Stimulated activated CD4-positive, alpha-beta T cell treated with anti-CD3 and anti-CD28 coated beads, Interleukin-15, amount 100 ng/mL, for 48 hours (primary cell): ENCODE measurements at regions not wholly inside any gene's neighbourhood (a gene's known extent, or its start where the extent isn't known, plus 50 kb on each side); places are given as distances from the start of the nearest gene placed in this dataset.

Source experiments
- DNase-seq, 2 donors: peaks; one replicate each; pipeline ENCODE4 v3.0.0-alpha.2; 2020; ENCODE audit warnings: low read depth in 2 of 2

DNA sequence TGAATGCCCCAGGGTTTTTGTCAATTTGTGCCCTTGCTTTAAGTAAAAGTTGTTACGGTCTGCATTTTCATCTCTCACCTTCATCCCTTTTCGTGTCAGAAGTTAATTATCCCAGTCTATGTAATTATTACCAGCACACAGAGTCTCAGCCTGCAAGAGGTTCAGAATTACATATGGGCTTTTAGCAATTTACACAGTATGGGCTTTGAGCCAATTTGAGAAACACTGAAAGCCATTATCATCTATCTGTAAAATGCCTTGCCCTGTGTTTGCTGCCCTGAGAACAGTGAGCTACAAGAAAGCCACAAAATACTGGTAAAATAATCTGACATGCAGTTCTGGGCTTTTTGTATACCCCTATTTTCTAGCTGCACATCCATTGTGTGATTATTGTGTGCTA lies 125.6 kb upstream of the STEAP4 start:
- DNase-seq, result no peak

DNA sequence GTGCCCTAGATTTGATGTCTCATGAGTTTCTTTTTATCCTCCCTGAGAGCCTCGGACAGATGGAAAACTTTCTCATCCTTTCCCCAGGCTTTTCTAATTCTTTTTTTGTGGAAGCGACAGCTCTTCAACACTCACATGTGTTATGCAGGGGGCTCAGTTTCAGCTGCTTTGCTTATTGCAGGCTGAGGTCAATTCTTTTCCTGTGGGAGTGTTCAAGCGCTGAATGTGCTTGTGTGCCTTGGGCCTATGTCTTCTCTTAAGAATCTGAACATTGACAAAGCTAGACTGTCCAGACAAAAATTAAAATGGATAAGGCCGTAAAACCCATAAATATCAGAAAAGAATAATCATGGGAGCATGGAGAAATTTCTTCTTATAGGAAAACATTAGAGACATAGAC lies 125.2 kb upstream of the STEAP4 start:
- DNase-seq, result no peak

DNA sequence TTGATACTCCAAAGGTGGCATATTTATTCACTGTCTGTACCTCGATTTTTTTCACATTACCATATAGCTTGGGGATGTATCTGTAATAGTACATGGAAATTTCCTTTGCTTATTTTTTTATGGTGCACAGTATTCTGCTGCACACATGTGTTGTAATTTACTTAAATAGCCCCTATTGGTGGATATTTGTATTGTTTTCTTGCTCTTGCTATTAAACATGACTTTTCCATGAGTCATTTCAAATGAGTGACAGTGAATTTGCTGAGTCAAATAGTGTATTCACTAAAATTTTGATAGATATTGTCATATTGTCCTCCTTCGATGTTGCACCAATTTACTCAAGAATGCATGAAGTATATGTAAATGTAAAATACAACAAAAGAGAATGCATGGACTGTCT lies 122.7 kb upstream of the STEAP4 start:
- DNase-seq, result no peak

DNA sequence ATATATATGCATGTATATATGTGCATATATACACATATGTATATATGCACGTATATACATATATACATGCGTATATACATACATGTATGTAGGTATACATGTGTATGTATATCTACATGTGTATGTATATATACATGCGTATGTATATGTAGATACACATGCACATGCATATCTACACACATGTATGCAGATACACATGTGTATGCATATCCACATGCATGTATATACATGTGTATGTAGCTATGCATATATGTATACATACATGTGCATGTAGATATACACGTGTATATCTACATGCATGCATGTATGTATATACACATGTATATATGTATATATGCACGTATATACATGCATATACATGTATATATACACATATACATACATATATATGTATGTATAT lies 95.8 kb upstream of the STEAP4 start:
- DNase-seq, result no peak

DNA sequence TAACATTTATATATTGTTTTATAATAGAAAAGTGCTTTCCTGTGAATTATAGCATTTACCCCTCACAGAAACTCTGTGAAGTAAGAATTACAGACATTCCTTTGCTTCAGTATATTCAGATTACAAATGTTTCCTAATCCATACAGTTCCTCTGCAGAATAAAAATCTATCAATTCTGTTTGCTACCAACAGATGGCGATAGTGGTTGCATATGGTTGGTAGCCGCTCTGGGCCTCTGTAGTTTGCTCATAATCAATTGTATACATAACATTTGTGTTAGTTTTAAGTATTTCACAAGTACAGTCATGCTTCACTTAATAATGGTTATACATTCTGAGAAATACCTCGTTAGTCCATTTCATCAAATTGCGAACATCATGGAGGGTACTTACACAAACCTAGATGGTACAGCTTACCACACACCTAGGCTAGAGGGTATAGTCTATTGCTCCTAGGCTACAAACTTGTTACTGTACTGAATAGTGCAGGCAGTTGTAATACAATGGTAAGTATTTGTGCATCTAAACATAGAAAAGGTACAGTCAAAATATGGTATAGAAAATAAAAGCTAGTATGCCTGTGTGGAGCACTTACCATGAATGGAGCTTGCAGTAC lies 94.4 kb upstream of the STEAP4 start:
- no peak for DNase-seq

DNA sequence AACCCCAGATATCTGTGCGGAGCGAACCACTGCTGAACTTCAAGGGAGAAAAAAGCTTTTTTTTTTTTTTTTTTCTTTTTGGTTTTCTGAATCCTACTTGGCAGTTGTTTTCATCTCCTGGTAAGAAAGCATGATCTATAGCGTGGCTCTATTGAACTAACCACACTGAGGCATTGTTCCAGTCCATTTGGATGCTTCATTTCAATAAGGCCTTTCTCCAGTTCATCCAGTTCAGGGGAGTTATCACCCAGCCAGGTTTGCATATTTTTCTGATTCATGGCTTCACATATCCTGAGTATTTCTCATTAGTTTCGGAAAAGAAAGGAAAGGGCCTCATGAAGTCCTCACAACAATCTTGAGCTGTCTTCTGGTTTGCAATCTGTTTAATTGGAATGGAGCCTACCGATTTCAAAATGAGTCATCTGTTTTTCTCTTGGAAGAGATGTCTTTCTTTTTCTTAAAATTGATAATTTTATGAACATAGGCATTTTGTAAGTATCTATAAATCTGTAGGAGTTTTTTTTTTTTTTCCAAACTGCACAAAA lies 93.1 kb upstream of the STEAP4 start:
- no peak for DNase-seq

DNA sequence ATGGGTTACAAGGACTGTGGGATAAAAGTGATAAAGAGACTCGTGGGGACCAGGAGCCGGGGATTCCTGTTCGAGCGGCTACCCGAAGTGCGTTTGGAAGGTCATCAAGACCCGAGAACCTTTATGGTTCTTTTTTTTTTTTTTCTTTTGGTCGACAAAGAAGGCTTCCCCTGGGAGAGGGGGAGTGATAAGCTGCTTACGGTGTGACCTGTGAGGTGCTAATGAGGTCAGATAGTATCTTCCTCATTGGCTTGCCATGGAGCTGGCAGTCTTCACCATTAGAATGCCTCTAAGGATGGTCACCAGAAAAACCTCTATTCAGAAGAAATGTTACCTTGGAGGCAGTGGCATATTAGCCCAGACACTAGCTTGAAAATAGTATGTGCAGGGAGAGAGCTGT lies 92.3 kb upstream of the STEAP4 start:
- no peak for DNase-seq

DNA sequence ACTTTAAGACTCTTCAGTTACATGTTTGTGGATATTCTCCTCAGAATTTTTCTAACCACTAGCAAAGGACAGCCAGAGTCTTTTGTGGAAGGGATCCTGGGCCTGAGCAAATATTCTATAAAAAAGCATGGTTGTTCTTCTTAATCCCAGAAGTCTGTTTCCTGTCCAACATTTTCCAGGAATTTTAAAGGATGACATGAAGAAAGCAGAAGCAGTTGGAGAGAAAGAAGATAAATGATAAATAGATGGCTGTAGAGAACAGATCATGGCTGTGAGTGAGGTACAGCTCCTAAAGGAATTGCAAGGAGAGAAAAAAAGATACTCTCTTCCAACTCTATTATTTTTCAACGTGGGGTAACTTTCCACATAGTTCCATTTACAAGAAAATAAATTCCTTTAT lies 91.8 kb upstream of the STEAP4 start:
- DNase-seq, result no peak

DNA sequence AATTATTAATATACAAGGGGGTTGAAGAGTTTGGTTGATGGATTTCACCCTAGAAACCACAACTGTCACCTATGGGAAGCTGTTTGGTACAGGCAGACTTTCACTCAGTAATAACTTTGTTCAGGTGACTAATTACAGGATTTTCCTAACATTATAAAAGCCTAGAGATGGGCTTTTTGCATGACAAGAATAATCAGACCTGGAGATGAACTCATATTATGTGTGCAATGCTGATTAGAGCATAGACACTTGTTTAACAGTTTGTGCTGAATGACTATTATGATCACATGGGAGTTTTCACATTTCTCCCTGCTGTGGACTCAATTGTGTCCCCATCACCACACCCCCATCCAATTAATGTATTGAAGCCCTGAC lies 90.2 kb upstream of the STEAP4 start:
- no peak for DNase-seq

DNA sequence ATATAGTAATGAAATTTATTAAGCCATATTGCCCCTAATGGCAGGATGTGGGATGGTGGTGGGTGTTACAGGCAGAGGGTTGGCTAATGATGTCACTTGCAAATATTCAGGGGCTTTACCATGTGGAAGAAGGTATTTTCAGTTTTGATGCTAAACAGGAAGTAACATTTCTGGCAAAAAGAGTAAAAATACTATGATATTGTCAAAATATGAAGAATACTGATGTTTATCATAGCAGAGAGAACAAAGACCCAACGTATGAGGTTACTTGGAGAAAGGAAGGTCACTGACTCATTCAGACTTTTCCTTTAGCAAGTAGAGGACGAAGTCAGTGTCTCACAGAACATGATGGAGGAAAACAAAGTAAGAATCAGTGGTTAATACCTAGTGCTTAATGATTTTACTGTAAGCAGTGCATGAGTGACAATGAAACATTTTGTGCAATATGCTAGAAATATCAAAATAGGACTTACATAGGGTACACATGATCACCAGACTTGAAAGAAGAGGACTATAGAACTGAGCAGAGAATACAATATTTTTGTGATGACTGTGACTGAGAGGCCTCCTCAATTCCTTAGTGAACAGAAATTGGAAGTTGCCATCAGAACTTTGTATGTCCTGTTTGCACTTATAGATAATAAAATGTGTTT lies 89.7 kb upstream of the STEAP4 start:
- no peak for DNase-seq

DNA sequence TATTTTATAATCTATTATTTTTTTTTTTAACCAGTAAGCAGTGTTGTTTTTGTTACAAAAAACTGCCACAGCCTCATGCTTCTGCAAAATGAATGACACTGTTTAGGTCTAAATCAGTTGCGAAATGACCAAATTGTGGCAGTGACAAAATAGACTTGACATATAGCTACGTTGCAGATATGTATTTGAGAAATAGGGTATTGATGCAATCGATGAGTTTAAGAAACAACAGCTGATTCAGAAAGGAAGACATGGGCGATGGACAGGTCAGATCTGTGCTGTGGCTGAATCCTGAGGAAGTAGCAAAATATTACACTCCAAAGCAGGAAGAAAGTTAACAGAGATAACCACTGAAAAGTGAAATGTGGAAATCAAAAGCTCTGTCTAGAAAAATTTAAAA lies 89.0 kb upstream of the STEAP4 start:
- DNase-seq, result no peak

DNA sequence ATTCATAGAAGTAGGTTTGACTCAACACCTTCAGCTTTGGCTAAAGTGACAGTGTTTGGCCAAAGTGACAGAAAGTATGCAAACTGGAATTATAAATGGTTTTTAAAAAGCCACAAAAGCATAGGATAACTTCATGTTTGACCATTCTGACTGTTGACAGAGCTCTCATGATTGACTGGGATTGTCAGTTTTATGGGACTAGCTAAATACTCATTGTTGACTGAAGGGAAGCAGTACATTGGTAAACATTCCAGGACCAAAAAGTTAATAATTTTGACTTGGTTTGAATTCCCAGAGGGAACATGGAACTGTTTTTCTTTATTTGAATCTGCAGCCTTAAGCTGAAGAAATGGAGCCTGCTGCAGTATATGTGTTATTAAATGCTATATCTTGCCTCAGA lies 84.6 kb upstream of the STEAP4 start:
- DNase-seq, result no peak

DNA sequence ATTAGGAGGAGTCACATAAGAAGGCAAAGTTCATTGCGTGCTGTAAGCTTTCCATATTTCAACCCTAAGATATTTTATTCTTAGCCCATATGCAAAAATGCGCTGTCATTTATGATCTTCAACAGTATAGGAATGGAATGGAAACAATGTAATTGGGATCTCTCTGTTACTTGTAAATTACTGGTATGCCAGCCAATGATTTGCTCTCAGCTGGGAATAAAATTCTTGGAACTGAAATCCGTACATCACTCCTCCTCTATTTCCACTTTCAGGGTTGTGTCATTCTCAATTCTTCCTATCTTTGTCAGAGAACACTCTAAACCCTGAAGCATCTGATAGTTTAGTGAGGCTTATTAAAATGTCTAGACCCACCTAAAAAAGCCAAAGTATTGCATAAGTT lies 80.7 kb upstream of the STEAP4 start:
- no peak for DNase-seq

DNA sequence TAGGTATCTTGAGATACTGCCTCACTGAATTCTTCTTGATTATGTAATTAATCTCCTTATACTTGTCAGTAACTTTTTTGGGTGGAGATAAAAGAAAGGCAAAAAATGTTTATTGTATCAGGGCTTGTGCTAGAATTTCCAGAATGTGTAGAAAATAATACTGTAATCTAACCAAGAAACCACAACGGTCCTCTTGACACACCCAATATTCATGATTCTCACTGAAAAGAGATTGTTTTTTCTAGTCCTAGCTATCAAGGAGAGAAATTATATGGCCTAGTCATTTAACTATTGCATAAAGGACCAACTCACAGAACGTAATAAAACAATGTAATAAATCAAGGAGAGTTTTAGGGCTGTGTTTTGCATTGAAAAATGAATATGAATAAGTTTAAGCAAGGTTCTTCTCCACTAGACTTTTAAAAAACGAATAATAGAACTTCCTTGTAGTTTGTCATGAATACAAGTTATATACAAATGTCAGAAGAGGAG lies 80.0 kb upstream of the STEAP4 start:
- no peak for DNase-seq

DNA sequence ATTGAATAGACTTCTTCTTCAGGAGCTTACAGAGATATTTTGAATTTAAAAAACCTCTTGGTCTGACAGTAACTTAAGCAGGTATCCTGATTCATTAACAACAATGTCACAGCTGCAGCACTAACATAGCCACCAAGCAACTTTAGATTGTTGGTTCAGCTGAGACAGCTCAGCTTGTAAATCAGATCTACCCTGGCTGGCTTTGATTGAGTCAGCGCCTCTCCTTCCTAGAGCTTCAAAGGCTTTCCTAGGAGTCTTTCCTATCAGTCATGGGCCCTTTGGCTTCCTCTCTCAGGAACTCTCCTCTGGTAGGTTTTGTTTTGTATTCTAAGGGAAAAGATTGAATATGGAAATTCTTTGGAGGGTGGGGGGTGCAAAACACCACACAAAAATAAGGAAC lies 70.7 kb upstream of the STEAP4 start:
- no peak for DNase-seq

DNA sequence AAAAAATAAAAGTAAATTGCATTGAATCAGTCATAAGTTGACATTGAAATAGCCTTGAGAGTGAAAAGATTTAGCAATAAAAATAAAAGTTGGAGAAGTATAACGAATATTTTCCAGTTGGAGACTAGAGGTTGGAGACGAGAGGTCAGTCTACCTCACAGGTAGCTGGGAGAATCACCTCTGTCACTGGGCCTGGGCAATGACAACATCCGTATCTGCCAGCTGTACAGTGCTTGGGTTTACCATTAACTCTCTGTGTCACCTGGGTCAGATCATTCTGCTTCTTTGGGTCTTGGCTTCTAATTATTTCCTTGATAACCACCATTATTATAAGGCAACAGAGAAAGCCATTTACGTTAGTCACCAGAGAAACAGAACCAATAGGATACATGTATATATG lies 62.0 kb upstream of the STEAP4 start:
- no peak for DNase-seq

DNA sequence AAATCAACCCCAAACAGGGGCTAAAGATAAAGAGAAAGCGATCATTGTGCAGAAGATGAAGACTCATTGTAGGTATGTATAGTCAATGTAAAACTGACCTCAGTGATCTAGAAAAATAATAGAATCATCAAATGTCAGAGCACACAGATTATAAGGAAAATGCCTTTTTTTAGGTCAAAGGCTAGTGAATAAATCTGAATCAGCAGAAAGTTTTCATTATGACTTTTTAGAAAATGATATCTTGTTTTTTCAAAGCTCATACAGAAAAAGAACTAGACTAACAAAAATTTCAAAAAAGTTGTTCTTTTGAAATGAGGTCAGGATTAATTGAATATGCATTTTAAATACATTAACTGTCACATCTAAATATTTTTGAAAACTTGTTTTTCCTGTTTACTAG lies 60.2 kb upstream of the STEAP4 start:
- no peak for DNase-seq

DNA sequence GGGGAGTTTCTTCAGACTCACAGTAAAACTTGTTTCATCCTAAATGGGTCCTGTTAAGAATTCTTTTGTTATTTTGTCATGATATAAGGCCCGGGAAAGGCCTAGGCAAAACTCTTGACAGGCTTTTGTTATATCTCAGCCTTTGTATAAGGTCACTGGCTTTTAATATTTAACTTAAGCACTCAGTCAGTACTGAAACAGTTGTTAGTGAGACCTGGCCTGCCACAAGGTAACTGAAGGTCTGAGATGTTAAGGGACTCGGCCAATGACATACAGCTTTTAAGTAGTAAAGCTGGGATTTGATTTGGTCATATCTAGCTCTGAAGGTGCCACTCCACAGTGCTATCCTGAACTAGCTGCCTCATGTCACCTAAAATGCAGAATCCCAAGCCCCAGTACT lies 57.2 kb upstream of the STEAP4 start:
- DNase-seq, result no peak

DNA sequence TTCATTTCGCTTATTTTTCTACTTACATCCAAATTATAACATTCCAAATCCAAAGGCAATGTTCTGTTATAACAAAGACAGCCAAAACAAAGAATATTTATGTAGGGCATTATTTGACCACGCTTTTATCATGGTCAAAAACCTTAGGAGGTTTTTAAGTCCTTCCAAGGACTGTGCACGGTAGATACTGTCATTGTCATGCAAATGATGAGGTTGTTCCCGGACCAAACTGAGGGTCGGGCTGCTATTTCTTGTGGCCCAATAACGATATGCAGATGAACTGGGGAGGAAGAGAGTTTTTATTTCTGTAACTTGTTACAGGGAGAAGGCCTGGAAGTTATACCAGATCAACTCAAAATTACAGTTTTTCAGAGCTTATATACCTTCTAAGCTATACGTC lies 56.6 kb upstream of the STEAP4 start:
- no peak for DNase-seq

DNA sequence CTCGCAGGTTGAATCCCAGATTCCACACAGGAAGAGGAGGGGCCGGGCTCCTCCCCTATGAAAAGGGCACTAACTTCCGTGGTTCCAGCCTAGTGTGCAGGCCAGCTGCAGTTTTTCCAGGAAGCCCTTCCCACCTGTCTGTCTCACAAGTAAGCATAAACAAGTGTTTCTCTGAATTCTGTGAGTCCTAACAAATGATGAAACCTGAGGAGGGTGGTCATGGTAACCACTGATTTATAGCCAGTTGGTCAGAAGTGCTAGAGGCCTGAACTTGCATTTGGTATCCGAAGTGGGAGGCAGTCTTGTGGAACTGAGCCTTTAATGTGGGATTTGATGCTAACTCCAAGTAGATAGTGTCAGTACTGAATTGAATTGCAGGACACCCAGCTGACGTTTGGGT lies 54.7 kb upstream of the STEAP4 start:
- DNase-seq, result no peak

DNA sequence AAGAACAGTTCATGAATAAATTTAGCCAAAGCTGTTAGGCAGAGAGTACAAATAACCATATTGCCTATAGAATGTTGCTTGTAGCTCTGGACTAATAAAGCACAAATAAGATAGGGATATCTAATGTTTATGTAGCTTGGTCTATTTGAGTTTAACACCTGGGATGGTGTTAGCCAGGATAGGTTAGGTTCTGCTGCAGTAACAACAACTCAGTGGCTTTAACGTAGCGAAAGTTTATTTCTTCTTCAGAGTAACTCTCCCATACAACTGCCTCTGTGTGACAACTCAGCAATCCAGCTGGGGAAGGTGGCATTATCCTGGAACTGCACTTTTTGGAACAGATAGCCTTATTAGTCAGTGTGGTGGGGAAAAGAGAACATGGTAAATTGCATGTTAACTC lies 52.2 kb upstream of the STEAP4 start:
- no peak for DNase-seq

DNA sequence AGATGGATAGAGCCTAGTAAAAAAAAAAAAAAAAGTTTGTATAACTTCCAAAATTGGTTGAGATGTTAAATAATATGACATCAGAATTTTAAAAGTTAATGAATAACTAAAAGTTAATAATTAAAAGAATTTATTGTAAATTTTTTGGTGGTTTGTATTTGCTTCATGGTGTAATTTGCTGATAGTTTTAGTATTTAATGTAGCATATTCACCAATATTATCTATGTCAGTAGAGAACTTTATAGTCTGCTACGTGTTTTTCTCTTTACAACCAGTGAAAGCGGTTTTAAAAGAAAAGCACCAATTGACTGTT lies 51.8 kb upstream of the STEAP4 start:
- no peak for DNase-seq

DNA sequence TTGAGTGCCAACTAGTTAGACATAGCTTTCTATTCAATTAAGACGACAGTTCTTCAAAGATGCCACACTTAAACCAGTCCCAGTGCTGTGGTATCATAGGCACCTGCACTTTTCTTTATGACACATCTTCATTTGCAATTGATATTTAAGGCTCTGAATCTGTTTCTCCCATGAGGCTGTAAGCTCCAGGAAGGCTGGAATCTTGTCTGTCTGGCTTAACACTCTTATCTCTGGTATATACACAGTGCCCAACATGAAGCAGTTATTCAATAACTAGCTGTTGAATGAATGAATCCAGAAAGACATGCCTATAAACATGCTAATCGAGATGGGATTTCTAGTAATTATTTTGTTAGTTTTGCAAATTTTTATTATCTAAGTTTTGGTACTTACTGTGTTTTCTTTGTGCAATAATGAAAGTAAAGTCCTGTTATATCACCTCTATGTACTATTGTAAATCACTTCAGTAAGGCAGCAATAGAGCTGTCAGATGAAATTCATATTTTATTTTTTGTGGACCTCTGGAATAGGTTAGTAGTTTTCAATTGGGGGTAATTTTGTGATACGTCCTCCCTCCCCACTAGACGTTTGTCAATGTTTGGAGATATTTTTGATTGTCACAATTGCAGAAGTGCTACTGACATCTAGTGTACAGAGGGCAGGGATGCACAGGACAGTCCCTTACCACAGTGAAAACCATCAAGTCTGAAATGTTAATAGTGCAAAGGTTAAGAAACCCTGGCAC lies 51.3 kb upstream of the STEAP4 start:
- DNase-seq, result no peak
